ENCODE measurements at regions not wholly inside any gene's neighbourhood (a gene's known extent, or its start where the extent isn't known, plus 50 kb on each side); places are given as distances from the start of the nearest gene placed in this dataset.

DNA sequence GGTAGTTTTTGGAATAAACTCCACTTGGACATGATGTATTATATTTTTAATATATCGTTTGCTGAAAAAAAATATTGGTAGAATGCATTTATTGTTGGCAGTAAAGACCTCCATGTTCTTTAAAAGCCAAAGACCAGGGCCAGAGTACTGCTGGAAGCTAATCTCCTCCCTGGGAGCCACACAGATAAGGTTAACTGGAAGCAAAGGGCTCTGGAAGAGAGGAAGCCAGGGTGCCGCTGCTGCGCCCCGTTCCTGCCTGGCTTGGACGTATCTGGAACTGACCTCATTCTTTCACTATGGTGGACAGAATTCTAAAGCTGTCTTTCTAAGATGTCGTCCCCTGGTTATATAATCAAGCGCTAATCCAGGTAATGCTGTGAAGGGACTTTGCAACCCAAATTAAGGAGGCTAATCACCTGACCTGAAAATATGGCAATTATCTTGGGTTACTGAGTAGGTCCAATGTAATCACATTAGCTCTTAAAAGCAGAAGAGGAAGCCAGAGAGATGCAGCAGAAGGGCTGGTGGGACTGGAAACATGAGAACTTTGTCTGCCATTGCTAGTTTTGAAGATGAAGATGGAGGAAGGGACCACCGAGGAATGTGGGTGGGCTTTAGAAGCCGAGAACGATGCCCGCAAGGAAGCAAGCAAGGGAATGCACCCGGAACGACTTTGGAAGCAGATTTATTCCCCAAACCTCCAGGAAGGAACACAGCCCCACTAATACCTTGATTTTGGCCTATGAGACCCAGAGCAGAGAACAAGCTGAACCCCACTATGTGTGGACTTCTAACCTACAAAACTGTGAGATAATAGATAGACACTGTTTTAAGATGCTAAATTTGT lies 167.7 kb upstream of the KCNJ15 start:
- TF ChIP-seq EZH2phosphoT487 (IDR thresholded peaks at IDR 0.05; ENCODE audit: insufficient read depth, low read depth), result no peak
- TF ChIP-seq EZH2 (IDR thresholded peaks at IDR 0.05; ENCODE audit: insufficient read depth, poor library complexity, severe bottlenecking), result no peak
